ENCODE measurements at regions not wholly inside any gene's neighbourhood (a gene's known extent, or its start where the extent isn't known, plus 50 kb on each side); places are given as distances from the start of the nearest gene placed in this dataset.
"Not testable (repeated sequence)": the region's sequence is repeated elsewhere in the genome, so short reads cannot be mapped to it uniquely, and the experiment has no call there.

DNA sequence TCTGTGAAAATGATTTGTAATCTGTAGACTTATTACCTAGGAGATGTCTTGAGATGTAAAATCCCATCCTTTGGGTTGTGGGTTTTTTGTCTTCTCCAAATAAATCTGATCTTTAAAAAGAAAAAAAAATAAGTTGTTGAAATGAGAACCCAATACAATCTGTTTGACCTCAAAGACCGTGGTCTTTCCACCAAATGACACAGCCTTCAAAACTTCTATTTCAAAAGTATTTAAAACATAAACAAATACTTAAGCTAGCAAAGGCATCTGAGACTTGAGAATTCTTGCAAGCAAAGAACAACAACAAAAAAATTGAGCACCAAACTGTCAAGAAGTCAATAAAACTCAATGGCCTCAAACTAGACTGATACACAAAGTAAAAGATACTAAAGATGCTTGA is 67.9 kb upstream of the HECW1 start:
- DNase-seq (ENCODE audit: low read depth in 2 of 2) = no peak

DNA sequence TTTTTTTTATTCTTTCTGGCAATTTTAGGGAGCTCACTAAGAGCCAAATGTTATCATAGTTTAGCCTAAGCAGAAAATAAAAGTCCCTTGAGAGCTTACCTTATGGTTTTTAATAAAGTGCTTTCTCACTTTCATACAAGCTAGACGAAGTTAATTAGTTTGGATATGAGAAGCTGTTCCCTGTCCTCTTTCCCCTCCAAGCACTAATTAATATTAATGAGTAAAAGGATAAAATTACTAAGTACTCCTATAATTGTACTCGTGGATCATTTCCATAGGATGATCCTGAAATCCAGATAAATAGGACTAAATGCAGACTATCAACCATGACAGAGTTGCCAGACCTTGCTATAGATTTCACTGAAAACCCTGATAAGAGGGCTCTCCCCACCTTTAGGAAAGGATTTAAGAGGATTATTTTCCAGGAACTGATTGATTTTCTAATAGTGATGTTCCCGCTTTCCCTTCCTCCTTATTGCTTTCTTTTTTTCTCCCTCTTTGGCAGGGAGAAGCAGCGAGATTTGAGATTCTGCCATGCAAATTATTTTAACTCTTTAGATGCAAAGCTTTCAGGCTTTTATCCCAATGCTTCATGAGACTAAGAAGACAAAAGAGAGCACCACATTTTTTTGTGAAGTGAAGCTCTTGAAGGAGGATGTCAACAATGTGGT is 58.3 kb upstream of the HECW1 start:
- no peak for DNase-seq (ENCODE audit: low read depth in 2 of 2)

DNA sequence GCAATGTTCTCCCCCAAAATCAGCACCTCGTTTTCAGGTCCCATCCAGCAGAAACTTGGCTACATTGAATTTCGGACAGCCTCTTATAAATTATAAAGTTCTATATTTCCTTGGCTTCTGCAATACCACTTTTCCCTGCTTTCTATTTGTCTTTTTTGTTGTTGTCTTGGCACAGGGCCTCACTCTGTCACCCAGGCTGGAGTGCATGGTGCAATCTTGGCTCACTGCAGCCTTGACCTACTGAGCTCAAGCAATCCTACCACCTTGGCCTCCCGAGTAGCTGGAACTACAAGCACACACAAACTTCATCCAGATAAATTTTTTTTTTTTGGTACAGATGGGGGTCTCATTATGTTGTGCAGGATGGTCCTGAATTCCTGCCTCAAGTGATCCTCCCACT is 55.3 kb upstream of the HECW1 start:
- no peak for DNase-seq (ENCODE audit: low read depth in 2 of 2)

DNA sequence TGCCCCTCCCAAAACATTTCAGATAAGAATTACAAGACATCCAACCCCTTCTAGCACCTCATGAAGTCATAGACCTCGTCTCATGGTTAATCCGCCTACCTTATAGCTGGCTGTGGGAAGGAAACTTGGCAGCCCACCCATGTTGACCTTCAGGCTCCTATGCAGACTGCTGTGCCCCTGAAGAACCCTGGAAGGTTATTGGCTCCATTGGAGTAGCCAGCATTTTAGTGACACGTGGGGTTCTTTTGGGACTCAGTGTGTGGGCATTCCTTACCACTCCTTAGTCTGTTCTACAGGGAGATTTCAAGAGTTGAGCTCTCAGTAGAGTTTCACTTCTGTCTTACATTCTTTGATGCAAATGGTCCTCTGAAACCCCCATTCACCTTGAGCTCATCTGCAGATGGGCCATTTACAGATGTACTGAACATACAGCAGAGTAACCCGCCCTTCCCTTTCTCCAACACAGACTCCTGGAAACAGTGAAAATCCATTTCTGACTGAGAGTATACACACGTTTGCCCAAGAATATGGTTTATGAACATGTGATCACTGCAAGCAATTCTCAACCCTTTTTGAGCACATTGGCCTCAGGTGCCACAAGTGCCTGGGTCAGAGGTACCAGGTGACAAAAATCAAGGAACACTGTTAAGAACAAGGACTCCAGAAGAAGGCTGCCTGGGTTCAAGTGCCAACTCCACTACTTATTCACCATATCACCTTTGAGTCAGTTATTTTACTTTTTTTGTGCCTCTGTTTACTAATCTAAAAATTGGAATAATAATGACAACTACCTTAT is 54.0 kb upstream of the HECW1 start:
- no peak for DNase-seq (ENCODE audit: low read depth in 2 of 2)

DNA sequence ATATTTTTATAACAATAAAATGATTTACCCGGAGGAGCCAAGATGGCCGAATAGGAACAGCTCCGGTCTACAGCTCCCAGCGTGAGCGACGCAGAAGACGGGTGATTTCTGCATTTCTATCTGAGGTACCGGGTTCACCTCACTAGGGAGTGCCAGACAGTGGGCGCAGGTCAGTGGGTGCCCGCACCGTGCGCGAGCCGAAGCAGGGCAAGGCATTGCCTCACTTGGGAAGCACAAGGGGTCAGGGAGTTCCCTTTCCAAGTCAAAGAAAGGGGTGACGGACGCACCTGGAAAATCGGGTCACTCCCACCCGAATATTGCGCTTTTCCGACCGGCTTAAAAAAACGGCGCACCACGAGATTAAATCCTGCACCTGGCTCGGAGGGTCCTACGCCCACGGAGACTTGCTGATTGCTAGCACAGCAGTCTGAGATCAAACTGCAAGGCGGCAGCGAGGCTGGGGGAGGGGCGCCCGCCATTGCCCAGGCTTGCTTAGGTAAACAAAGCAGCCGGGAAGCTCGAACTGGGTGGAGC is 53.3 kb upstream of the HECW1 start:
- not testable (repeated sequence) for DNase-seq (ENCODE audit: low read depth in 2 of 2)
